ENCODE measurements at regions not wholly inside any gene's neighbourhood (a gene's known extent, or its start where the extent isn't known, plus 50 kb on each side); places are given as distances from the start of the nearest gene placed in this dataset.
"Not testable (repeated sequence)": the region's sequence is repeated elsewhere in the genome, so short reads cannot be mapped to it uniquely, and the experiment has no call there.

DNA sequence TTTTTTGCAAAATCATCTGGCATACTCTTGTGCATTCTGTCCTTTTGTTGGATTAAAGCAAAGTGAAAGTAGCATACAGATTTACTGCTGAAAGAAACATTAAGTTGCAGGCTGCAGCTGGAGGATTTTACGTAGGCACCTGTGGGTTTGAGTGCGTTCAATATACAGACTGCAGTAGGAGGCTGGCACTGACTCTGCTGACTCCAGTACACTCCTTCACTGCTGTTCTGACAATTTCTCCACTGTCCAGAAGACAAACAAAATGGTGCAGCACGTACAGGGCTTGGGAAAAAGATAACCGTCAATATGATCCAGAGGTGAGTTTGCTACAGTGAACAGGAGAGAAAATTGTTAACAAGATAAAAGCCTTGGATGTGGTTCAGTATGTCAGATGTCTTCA is 73.3 kb downstream of the TANC2 start:
- no peak overlapping the region for H3K4me3 ChIP-seq (ENCODE audit: low read length)
- H3K27me3 ChIP-seq (ENCODE audit: control insufficient read depth, insufficient read depth, low read length) = no peaks in the 10 kb centered on the region
- peaks cover 1% of the 10 kb centered on the region; the same call in 1 of the 2 replicates for H3K4me1 ChIP-seq (ENCODE audit: control insufficient read depth, insufficient read depth, low read length)
- H3K36me3 ChIP-seq (ENCODE audit: control insufficient read depth, insufficient read depth, low read length) = no peaks in the 10 kb centered on the region
- H3K9me3 ChIP-seq (ENCODE audit: control insufficient read depth, insufficient read depth, low read length) = no peaks in the 10 kb centered on the region
- no CpG with 5 or more reads among the region's 4 CpGs for WGBS (ENCODE audit: insufficient coverage, insufficient read length)
- no peak for DNase-seq (ENCODE audit: low read depth, low spot score)
- H3K27ac ChIP-seq (ENCODE audit: low read length) = no peak overlapping the region

DNA sequence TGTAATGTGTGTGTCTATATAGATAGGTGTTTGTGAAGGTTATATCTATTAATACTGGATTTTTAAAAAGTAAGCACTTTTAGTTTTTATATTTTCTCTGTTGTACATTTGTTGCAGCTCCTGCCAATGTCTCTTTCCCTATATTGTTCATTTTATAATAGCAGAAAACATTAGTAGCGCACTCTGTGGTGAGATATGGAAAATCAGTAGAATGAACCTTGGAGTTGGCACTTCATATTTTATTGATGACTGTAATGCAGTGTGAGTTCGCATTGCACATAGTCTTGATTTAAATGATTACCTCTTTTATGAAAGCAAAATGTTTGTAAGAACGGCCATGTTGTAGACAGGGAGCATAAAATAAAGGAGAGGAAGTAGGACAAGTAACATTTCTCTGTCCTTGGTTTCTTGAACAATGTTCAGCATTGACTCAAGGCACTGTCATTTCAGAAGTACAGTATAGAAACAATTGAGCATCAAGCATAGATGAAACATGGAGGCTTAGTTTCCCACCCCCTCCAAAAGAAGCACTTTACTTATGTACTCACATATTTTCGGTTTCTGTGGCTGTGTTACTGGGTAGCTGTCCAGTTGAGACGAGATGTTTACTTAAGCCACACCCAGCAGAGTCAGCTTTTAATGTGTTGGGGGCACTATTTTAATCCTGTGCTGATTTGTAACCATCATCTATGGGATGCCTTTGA is 74.0 kb downstream of the TANC2 start:
- H3K4me3 ChIP-seq (ENCODE audit: low read length) = no peak overlapping the region
- no peaks in the 10 kb centered on the region for H3K9me3 ChIP-seq (ENCODE audit: control insufficient read depth, insufficient read depth, low read length)
- no peaks in the 10 kb centered on the region for H3K27me3 ChIP-seq (ENCODE audit: control insufficient read depth, insufficient read depth, low read length)
- H3K36me3 ChIP-seq (ENCODE audit: control insufficient read depth, insufficient read depth, low read length) = no peaks in the 10 kb centered on the region
- H3K27ac ChIP-seq (ENCODE audit: low read length) = no peak overlapping the region
- no CpG with 5 or more reads among the region's 5 CpGs for WGBS (ENCODE audit: insufficient coverage, insufficient read length)
- peaks cover 1% of the 10 kb centered on the region; the same call in 1 of the 2 replicates for H3K4me1 ChIP-seq (ENCODE audit: control insufficient read depth, insufficient read depth, low read length)
- no peak for DNase-seq (ENCODE audit: low read depth, low spot score)

DNA sequence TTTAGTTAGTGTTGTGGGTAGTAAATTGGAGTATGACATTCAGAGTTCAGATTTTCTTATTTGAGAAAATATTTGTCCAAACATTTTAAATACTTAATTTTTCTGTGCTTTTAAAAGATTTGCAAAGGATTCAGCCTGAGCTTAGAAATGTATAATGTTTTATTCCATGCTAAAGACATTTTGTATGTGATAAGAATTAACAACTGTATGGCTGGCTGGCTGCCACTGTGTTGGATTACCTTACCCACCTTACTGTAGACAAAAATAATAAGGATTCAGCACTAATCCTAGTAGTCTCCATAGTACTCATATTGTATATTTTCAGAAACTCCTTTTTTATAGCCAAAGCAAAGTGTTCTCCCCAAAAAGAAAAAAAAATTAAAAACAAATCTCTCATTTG is 74.8 kb downstream of the TANC2 start:
- Histone ChIP-seq H3K4me3 (ENCODE audit: low read length) (no peak overlapping the region), H3K36me3 (ENCODE audit: control insufficient read depth, insufficient read depth, low read length) (no peaks in the 10 kb centered on the region), H3K4me1 (ENCODE audit: control insufficient read depth, insufficient read depth, low read length) (peaks cover 1% of the 10 kb centered on the region; the same call in 1 of the 2 replicates), H3K9me3 (ENCODE audit: control insufficient read depth, insufficient read depth, low read length) (no peaks in the 10 kb centered on the region), H3K27me3 (ENCODE audit: control insufficient read depth, insufficient read depth, low read length) (no peaks in the 10 kb centered on the region), H3K27ac (ENCODE audit: low read length) (no peak overlapping the region)
- no peak for DNase-seq (ENCODE audit: low read depth, low spot score)

DNA sequence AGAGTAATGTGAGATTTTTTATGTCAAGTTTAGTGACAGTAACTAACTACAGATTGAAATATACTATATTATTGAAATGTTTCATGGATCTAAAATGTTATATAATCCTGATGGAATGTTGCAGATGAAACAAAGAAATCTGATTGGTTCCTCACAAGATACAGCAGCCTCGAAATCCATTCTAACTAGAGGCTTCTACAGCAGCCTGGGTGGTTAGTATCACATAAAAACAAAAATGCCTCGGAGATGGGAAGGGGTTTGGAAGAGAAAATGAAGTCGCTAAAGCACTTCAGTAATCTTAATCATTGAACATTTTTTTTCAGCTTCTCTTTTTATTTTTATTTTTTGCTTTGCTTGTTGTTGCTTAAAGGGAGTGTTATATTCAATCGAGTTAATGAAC is 75.2 kb downstream of the TANC2 start:
- Histone ChIP-seq H3K4me3 (ENCODE audit: low read length) (no peak overlapping the region), H3K27me3 (ENCODE audit: control insufficient read depth, insufficient read depth, low read length) (no peaks in the 10 kb centered on the region), H3K36me3 (ENCODE audit: control insufficient read depth, insufficient read depth, low read length) (no peaks in the 10 kb centered on the region), H3K4me1 (ENCODE audit: control insufficient read depth, insufficient read depth, low read length) (peaks cover 1% of the 10 kb centered on the region; the same call in 1 of the 2 replicates), H3K9me3 (ENCODE audit: control insufficient read depth, insufficient read depth, low read length) (no peaks in the 10 kb centered on the region), H3K27ac (ENCODE audit: low read length) (no peak overlapping the region)
- no peak for DNase-seq (ENCODE audit: low read depth, low spot score)
- WGBS (ENCODE audit: insufficient coverage, insufficient read length) = no CpG with 5 or more reads among the region's 4 CpGs

DNA sequence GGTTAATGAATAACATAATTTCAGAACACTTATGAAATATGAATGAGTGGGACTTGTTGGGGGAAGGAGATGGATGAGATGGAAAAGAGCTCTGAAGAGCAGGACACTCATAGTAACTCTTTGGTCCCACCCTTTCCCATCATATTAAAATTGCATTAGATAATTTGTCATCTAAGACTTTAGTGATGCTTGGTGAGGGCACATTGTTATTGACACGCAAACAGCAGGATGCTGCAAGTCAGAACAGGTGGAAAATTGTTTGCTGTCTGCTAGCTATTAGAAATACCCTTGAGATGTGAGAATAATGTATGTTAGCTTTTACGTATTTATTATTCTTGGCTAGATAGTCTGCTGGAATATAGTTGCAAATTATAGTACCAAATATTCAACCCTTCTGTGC is 75.7 kb downstream of the TANC2 start:
- WGBS (ENCODE audit: insufficient coverage, insufficient read length) = no CpG with 5 or more reads among the region's 2 CpGs
- H3K4me1 ChIP-seq (ENCODE audit: control insufficient read depth, insufficient read depth, low read length) = peaks cover 1% of the 10 kb centered on the region; the same call in 1 of the 2 replicates
- H3K27ac ChIP-seq (ENCODE audit: low read length) = no peak overlapping the region

DNA sequence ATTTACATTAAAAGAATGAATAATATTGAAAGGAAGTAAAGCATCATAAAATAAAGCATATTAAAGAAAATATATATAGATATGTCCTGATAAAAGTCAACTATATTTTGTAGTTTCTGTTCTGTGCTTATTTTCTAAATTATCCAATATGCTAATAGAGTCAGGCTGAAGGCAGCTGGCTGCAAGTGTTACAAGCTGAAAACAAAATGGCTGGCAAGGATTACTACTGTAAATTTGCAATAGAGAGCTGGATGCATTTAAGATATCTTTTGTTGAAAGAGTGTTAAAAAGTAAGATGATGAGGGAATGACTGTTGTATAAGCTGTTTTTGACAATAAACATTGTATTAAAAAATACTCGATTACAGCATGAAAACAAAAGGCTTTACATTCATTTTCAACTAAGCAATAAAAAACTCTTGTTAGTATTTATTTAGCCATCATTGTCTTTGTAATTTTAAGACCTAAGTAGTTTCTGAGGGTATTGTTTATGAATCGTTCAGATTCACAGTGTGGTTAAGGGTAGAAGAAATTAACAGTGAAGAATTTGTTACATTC is 76.3 kb downstream of the TANC2 start:
- Histone ChIP-seq H3K27me3 (ENCODE audit: control insufficient read depth, insufficient read depth, low read length) (no peaks in the 10 kb centered on the region), H3K9me3 (ENCODE audit: control insufficient read depth, insufficient read depth, low read length) (no peaks in the 10 kb centered on the region), H3K4me3 (ENCODE audit: low read length) (no peak overlapping the region), H3K4me1 (ENCODE audit: control insufficient read depth, insufficient read depth, low read length) (peaks cover 1% of the 10 kb centered on the region; the same call in 1 of the 2 replicates), H3K36me3 (ENCODE audit: control insufficient read depth, insufficient read depth, low read length) (no peaks in the 10 kb centered on the region), H3K27ac (ENCODE audit: low read length) (no peak overlapping the region)
- WGBS (ENCODE audit: insufficient coverage, insufficient read length) = no CpG with 5 or more reads among the region's 2 CpGs
- no peak for DNase-seq (ENCODE audit: low read depth, low spot score)

More for the DNA sequence above, 75.7 kb downstream of the TANC2 start:
- no peaks in the 10 kb centered on the region for H3K9me3 ChIP-seq (ENCODE audit: control insufficient read depth, insufficient read depth, low read length)
- no peak for DNase-seq (ENCODE audit: low read depth, low spot score)
- no peaks in the 10 kb centered on the region for H3K27me3 ChIP-seq (ENCODE audit: control insufficient read depth, insufficient read depth, low read length)
- no peaks in the 10 kb centered on the region for H3K36me3 ChIP-seq (ENCODE audit: control insufficient read depth, insufficient read depth, low read length)
- no peak overlapping the region for H3K4me3 ChIP-seq (ENCODE audit: low read length)

DNA sequence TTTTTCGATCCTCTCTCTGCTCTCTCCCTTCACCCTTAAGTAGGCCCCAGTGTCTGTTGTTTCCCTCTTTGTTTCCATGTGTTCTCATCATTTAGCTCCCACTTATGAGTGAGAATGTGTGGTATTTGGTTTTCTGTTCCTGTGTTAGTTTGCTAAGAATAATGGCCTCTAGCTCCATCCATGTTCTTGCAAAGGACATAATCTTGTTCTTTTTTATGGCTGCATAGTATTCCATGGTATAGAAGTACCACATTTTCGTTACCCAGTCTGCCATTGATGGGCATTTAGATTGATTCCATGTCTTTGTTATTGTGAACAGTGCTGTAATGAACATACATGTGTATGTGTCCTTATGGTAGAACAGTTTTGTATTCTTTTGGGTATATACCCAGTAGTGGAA is 91.5 kb downstream of the TANC2 start:
- DNase-seq (ENCODE audit: low read depth, low spot score); H3K9me3 ChIP-seq (ENCODE audit: control insufficient read depth, insufficient read depth, low read length); H3K27me3 ChIP-seq (ENCODE audit: control insufficient read depth, insufficient read depth, low read length); H3K36me3 ChIP-seq (ENCODE audit: control insufficient read depth, insufficient read depth, low read length); H3K4me1 ChIP-seq (ENCODE audit: control insufficient read depth, insufficient read depth, low read length); H3K27ac ChIP-seq (ENCODE audit: low read length); H3K4me3 ChIP-seq (ENCODE audit: low read length): not testable (repeated sequence)
- no CpG with 5 or more reads among the region's 2 CpGs for WGBS (ENCODE audit: insufficient coverage, insufficient read length)

DNA sequence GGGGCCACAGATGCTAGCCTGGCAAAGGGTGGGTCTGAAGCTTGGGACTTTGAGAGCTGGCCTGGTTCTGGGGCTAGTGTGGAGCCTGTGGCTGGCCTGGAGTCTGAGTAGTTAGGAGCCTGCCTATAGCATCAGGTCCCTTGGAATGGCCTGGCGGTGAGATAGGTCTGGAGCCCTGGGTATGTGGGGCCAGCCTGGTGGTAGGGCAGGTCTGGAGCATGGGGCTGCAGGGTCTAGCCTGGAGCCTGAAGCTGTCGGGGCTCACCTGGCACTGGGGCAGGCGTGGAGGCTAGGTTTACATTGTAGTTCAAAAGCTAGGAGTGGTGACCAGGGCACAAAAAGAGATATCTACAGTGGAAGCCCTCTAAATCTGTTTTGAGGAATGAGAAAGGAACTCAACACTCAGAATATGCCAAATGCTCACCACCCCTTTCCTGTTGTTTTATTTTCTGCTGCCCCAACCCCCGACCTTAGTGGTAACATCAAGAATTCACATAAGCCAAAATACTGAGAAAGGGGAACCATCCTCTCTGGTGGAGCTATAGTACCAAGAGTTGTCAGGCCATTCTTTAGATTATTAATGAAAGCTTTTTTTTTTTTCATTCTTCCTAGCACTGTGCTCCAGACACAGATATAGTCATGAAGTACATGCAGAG is 100.3 kb downstream of the TANC2 start:
- H3K27me3 ChIP-seq (ENCODE audit: control insufficient read depth, insufficient read depth, low read length) = no peaks in the 10 kb centered on the region
- no CpG with 5 or more reads among the region's 4 CpGs for WGBS (ENCODE audit: insufficient coverage, insufficient read length)
- H3K27ac ChIP-seq (ENCODE audit: low read length) = no peak overlapping the region
- no peak overlapping the region for H3K4me3 ChIP-seq (ENCODE audit: low read length)
- peaks cover 3% of the 10 kb centered on the region for H3K4me1 ChIP-seq (ENCODE audit: control insufficient read depth, insufficient read depth, low read length)
- DNase-seq (ENCODE audit: low read depth, low spot score) = no peak
- no peaks in the 10 kb centered on the region for H3K9me3 ChIP-seq (ENCODE audit: control insufficient read depth, insufficient read depth, low read length)
- H3K36me3 ChIP-seq (ENCODE audit: control insufficient read depth, insufficient read depth, low read length) = no peaks in the 10 kb centered on the region

DNA sequence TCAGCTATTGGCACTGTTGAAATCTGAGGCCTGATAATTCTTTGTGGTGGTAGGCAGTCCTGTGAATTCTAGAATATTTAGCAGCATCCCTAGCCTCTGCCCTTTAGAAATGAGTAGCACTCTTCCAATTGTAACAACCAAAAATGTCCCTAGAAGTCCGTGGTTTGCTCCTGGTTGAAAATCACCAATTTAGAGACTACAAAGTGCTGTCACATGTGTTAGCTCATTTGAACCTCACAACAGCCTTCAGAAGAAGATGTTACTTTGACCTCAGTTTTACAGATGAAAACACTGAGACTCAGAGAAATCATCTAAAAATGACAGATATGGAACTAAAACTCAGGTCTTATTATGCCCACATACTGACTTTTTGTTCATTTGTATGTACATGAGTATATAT is 103.2 kb downstream of the TANC2 start:
- no peaks in the 10 kb centered on the region for H3K27me3 ChIP-seq (ENCODE audit: control insufficient read depth, insufficient read depth, low read length)
- no peaks in the 10 kb centered on the region for H3K9me3 ChIP-seq (ENCODE audit: control insufficient read depth, insufficient read depth, low read length)
- H3K4me1 ChIP-seq (ENCODE audit: control insufficient read depth, insufficient read depth, low read length) = peaks cover 3% of the 10 kb centered on the region
- no peak overlapping the region for H3K27ac ChIP-seq (ENCODE audit: low read length)
- no peak for DNase-seq (ENCODE audit: low read depth, low spot score)
- no peaks in the 10 kb centered on the region for H3K36me3 ChIP-seq (ENCODE audit: control insufficient read depth, insufficient read depth, low read length)
- WGBS (ENCODE audit: insufficient coverage, insufficient read length) = no CpG with 5 or more reads among the region's 1 CpG
- H3K4me3 ChIP-seq (ENCODE audit: low read length) = no peak overlapping the region

DNA sequence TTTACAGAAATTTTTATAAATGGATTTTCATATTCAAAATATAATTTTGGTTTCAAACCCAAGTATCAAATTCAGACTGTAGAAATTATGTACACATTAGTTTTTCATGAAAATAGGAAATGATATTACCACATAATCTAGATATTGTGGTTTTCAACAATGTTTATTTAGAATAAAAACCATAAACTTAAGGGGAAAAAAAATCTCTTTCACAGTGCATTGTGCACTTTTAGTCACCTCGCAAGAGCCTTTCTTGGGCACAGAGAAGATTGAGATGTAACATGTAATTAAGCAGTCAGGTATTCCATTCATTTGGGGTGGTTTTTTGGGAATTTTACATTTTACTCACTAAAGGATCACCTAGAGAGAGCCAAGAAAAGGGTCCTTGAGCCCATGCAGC is 104.0 kb downstream of the TANC2 start:
- no CpG with 5 or more reads among the region's 1 CpG for WGBS (ENCODE audit: insufficient coverage, insufficient read length)
- no peak for DNase-seq (ENCODE audit: low read depth, low spot score)
- H3K27ac ChIP-seq (ENCODE audit: low read length) = no peak overlapping the region
- no peak overlapping the region for H3K4me3 ChIP-seq (ENCODE audit: low read length)
- H3K4me1 ChIP-seq (ENCODE audit: control insufficient read depth, insufficient read depth, low read length) = peaks cover 3% of the 10 kb centered on the region
- no peaks in the 10 kb centered on the region for H3K27me3 ChIP-seq (ENCODE audit: control insufficient read depth, insufficient read depth, low read length)
- no peaks in the 10 kb centered on the region for H3K36me3 ChIP-seq (ENCODE audit: control insufficient read depth, insufficient read depth, low read length)
- H3K9me3 ChIP-seq (ENCODE audit: control insufficient read depth, insufficient read depth, low read length) = no peaks in the 10 kb centered on the region
